Mammary epithelial cell (primary cell): ENCODE measurements at regions not wholly inside any gene's neighbourhood (a gene's known extent, or its start where the extent isn't known, plus 50 kb on each side); places are given as distances from the start of the nearest gene placed in this dataset.

ENCODE experiments used
- CTCF ChIP-seq, 2 donors: IDR thresholded peaks in 1 of 2; conservative IDR thresholded peaks in 1 of 2; 2 replicates each; pipeline ENCODE4 v1.5.1; 2011 to 2012; ENCODE audit warnings: inconsistent platforms in 2 of 2, low read length in 2 of 2, mild to moderate bottlenecking in 2 of 2, control low read depth in 1 of 2, low read depth in 1 of 2; ENCODE audit not compliant: insufficient read depth in 1 of 2; ENCODE audit errors: extremely low read depth in 1 of 2
- EZH2 ChIP-seq: IDR thresholded peaks from 2 replicates; pipeline ENCODE4 v1.6.1; 2012; ENCODE audit warnings: low read length, inconsistent platforms, borderline replicate concordance

DNA sequence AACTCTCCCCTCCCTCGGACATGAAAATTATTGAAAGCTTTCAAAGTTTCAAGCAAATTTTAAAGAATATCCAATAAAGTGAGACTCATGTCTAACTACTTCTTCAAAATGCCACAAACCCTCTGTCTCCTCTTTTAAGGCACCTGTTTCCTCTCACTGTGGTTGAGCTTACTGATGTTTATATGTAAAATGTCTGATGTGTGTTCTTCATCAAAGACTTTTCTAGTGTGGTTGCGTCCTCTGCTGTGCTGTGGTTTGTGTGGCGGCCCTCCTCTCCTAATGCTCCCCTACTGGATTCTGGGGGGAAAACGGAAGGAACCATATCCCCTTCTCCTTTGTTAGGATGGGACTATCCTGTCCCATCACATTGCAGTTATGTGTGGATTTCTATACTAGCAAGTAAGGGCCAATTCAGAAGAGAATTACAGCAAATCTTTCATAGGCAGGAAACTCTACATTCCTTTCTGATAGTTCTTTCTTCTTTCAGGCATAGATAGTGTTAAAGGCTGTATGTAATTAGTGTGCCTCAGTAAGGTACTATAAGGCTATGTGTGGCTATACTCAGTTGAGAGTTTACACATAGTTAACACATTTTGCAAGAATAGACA is 221.0 kb upstream of the GPRIN3 start:
- TF ChIP-seq EZH2 (no peak), CTCF (conservative IDR thresholded peaks at IDR 0.05 in 1 of 2, IDR thresholded peaks at IDR 0.05 in 1 of 2; ENCODE audit: extremely low read depth in 1 of 2, insufficient read depth in 1 of 2, low read depth in 1 of 2, low read length in 2 of 2) (no peak)
